HEK293 (cell line): ENCODE measurements at regions not wholly inside any gene's neighbourhood (a gene's known extent, or its start where the extent isn't known, plus 50 kb on each side); places are given as distances from the start of the nearest gene placed in this dataset.
"Not testable (repeated sequence)": the region's sequence is repeated elsewhere in the genome, so short reads cannot be mapped to it uniquely, and the experiment has no call there.

Experiments used
- GLI4 ChIP-seq: fragments of 450-650 bp; formaldehyde crosslinking; IDR thresholded peaks from 2 replicates; pipeline ENCODE4 v1.5.1; 2016; ENCODE audit warnings: missing biosample characterization, missing genetic modification characterization
- HOXA7 ChIP-seq: sonication (generic); formaldehyde crosslinking; IDR thresholded peaks from 2 replicates; pipeline ENCODE4 v1.8.1; 2022; ENCODE audit warnings: missing genetic modification reagents, borderline replicate concordance
- MZF1 ChIP-seq: fragments of 450-650 bp; formaldehyde crosslinking; IDR thresholded peaks from 2 replicates; pipeline ENCODE4 v1.5.1; 2017; ENCODE audit warnings: missing biosample characterization, missing genetic modification characterization, borderline replicate concordance
- REST ChIP-seq: fragments of 450-650 bp; formaldehyde crosslinking; IDR thresholded peaks from 2 replicates; pipeline ENCODE4 v1.5.1; 2016; ENCODE audit warnings: missing biosample characterization, missing genetic modification characterization
- ZNF10 ChIP-seq: fragments of 450-650 bp; formaldehyde crosslinking; IDR thresholded peaks from 2 replicates; pipeline ENCODE4 v1.5.1; 2017; ENCODE audit warnings: missing biosample characterization, missing genetic modification characterization
- ZNF175 ChIP-seq: fragments of 450-650 bp; formaldehyde crosslinking; IDR thresholded peaks from 2 replicates; pipeline ENCODE4 v1.5.1; 2016; ENCODE audit warnings: missing biosample characterization, missing genetic modification characterization
- ZNF530 ChIP-seq: fragments of 450-650 bp; formaldehyde crosslinking; IDR thresholded peaks from 2 replicates; pipeline ENCODE4 v1.5.1; 2016; ENCODE audit warnings: low read depth, missing biosample characterization, missing genetic modification characterization
- TF ChIP-seq, protein P1 (sequence below): fragments of 450-650 bp; formaldehyde crosslinking; IDR thresholded peaks from 2 replicates; pipeline ENCODE4 v1.5.1; 2016; ENCODE audit warnings: missing biosample characterization, missing genetic modification characterization

- not testable (repeated sequence) for TF ChIP-seq ZNF10 (tag by site-specific recombination); REST (tag by site-specific recombination); HOXA7 (CRISPR knock-in tag); ZNF530 (tag by site-specific recombination); GLI4 (tag by site-specific recombination); ZNF175 (tag by site-specific recombination); MZF1 (tag by site-specific recombination)
- TF ChIP-seq, protein P1, sequence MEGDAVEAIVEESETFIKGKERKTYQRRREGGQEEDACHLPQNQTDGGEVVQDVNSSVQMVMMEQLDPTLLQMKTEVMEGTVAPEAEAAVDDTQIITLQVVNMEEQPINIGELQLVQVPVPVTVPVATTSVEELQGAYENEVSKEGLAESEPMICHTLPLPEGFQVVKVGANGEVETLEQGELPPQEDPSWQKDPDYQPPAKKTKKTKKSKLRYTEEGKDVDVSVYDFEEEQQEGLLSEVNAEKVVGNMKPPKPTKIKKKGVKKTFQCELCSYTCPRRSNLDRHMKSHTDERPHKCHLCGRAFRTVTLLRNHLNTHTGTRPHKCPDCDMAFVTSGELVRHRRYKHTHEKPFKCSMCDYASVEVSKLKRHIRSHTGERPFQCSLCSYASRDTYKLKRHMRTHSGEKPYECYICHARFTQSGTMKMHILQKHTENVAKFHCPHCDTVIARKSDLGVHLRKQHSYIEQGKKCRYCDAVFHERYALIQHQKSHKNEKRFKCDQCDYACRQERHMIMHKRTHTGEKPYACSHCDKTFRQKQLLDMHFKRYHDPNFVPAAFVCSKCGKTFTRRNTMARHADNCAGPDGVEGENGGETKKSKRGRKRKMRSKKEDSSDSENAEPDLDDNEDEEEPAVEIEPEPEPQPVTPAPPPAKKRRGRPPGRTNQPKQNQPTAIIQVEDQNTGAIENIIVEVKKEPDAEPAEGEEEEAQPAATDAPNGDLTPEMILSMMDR (tag by site-specific recombination): not testable (repeated sequence)
Observed at GRCh38 chr16:33839157-33839556, 379.7 kb downstream of the TP53TG3F start.
